PC-9 (cell line): ENCODE measurements at regions not wholly inside any gene's neighbourhood (a gene's known extent, or its start where the extent isn't known, plus 50 kb on each side); places are given as distances from the start of the nearest gene placed in this dataset.

Source experiments
- BruUV-seq: library from RNA; stranded (reverse); fragments of 400-500 nt; replicated peaks from 2 replicates; lab custom pipeline; 2021; lab: Mats Ljungman, UMichigan
- CTCF ChIA-PET: fragments of 300-600 bp; sonication (Branson Sonifier 250); formaldehyde crosslinking; loops from one replicate; lab custom pipeline; 2022; ENCODE audit warnings: antibody characterized with exemption; lab: Charles Lee
- POLR2A ChIA-PET: fragments of 300-600 bp; sonication (Branson Sonifier 250); formaldehyde crosslinking; loops from one replicate; lab custom pipeline; 2022; ENCODE audit warnings: antibody characterized with exemption; ENCODE audit not compliant: unreplicated experiment; lab: Charles Lee
- DNase-seq, 2 experiments: peaks; one replicate each; pipeline versions ENCODE4 v3.0.0 to v3.0.0-alpha.2; 2015 to 2022; ENCODE audit warnings: mixed read lengths in 1 of 2
- H2AFZ ChIP-seq: fragments of 200-600 bp; sonication (generic); 2 replicates; pipeline ENCODE4 v1.8.1; 2017; ENCODE audit warnings: antibody characterized with exemption
- H3F3A ChIP-seq: fragments of 200-600 bp; sonication (generic); 2 replicates; pipeline ENCODE4 v1.8.1; 2017; ENCODE audit warnings: antibody characterized with exemption, mild to moderate bottlenecking, low read depth; ENCODE audit not compliant: insufficient read depth
- H3K27ac ChIP-seq: fragments of 200-600 bp; sonication (generic); 2 replicates; pipeline ENCODE4 v1.6.1; 2016; ENCODE audit warnings: mixed run types
- H3K27me3 ChIP-seq: fragments of 200-600 bp; sonication (generic); 2 replicates; pipeline ENCODE4 v1.6.1; 2016; ENCODE audit warnings: low read depth, mixed run types; ENCODE audit not compliant: insufficient read depth
- H3K36me3 ChIP-seq: fragments of 200-600 bp; sonication (generic); 2 replicates; pipeline ENCODE4 v1.6.1; 2016; ENCODE audit warnings: low read depth, mixed run types
- H3K4me1 ChIP-seq: fragments of 200-600 bp; sonication (generic); replicated peaks from 2 replicates; pipeline ENCODE4 v1.6.1; 2016; ENCODE audit warnings: mixed run types; ENCODE audit not compliant: insufficient read depth
- H3K4me2 ChIP-seq: fragments of 200-600 bp; sonication (generic); 2 replicates; pipeline ENCODE4 v1.6.1; 2017; ENCODE audit warnings: mixed run types
- H3K4me3 ChIP-seq: fragments of 200-600 bp; sonication (generic); 2 replicates; pipeline ENCODE4 v1.6.1; 2016; ENCODE audit warnings: mixed run types
- H3K79me2 ChIP-seq: fragments of 200-600 bp; sonication (generic); 2 replicates; pipeline ENCODE4 v1.6.1; 2017; ENCODE audit warnings: low read depth, mixed run types
- H3K9me2 ChIP-seq: fragments of 200-600 bp; sonication (generic); 2 replicates; pipeline ENCODE4 v1.8.1; 2017; ENCODE audit warnings: mild to moderate bottlenecking; ENCODE audit not compliant: insufficient read depth
- H3K9me3 ChIP-seq: fragments of 200-600 bp; sonication (generic); 2 replicates; pipeline ENCODE4 v1.8.1; 2016; ENCODE audit warnings: low read depth; ENCODE audit not compliant: insufficient read depth
- H4K20me1 ChIP-seq: fragments of 200-600 bp; sonication (generic); 2 replicates; pipeline ENCODE4 v1.8.1; 2017; ENCODE audit not compliant: insufficient read depth
- EZH2 ChIP-seq: fragments of 200-600 bp; sonication (generic); IDR thresholded peaks from 2 replicates; pipeline ENCODE4 v1.8.0; 2017; ENCODE audit warnings: antibody characterized with exemption, low read depth
- intact Hi-C: fragments of 100-400 bp; cut with micrococcal nuclease; formaldehyde crosslinking; loops from one replicate; pipeline ENCODE4 v1.10.0; 2022; ENCODE audit not compliant: unreplicated experiment
- TF ChIP-seq, protein P1 (sequence below): fragments of 200-600 bp; sonication (generic); conservative IDR thresholded peaks from 2 replicates; pipeline ENCODE4 v1.6.1; 2017; ENCODE audit warnings: mixed run types, antibody characterized with exemption, mild to moderate bottlenecking, moderate library complexity

DNA sequence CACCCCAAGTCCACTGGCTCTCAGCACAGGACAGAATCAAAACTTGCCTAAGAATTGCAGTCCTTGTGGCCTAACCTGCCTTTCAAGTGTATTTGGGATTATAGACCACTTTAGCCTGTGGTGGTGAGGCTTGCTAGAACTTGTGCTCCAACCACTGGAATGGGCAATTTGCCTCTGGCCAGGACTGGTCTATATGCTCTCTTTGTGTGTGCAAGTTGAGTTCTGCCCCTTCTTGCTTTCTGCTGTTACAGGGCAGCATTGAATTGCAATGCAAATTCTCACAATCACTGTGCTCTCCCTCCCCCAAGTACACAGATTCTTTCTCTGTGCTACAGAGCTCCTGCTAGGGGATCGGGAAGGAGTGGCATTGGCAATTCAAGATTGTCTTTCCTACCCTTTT is 233.6 kb upstream of the DIPK2B start:
- Histone ChIP-seq H2AFZ (no peak overlapping the region), H3K27me3 (no peaks in the 10 kb centered on the region), H3K9me3 (no peaks in the 10 kb centered on the region), H3K79me2 (no peaks in the 10 kb centered on the region), H4K20me1 (no peaks in the 10 kb centered on the region), H3K9me2 (no peaks in the 10 kb centered on the region), H3K4me2 (no peak overlapping the region), H3F3A (no peaks in the 10 kb centered on the region), H3K27ac (no peak overlapping the region), H3K4me3 (no peak overlapping the region), H3K4me1 (no peaks in the 10 kb centered on the region), H3K36me3 (no peaks in the 10 kb centered on the region)
- no peak for TF ChIP-seq EZH2
- TF ChIP-seq, protein P1, sequence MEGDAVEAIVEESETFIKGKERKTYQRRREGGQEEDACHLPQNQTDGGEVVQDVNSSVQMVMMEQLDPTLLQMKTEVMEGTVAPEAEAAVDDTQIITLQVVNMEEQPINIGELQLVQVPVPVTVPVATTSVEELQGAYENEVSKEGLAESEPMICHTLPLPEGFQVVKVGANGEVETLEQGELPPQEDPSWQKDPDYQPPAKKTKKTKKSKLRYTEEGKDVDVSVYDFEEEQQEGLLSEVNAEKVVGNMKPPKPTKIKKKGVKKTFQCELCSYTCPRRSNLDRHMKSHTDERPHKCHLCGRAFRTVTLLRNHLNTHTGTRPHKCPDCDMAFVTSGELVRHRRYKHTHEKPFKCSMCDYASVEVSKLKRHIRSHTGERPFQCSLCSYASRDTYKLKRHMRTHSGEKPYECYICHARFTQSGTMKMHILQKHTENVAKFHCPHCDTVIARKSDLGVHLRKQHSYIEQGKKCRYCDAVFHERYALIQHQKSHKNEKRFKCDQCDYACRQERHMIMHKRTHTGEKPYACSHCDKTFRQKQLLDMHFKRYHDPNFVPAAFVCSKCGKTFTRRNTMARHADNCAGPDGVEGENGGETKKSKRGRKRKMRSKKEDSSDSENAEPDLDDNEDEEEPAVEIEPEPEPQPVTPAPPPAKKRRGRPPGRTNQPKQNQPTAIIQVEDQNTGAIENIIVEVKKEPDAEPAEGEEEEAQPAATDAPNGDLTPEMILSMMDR: no peak
- ChIA-PET CTCF (no interaction called here), POLR2A (no interaction called here)
- intact Hi-C loops: no loop called here
- DNase-seq: no peak
- no TSS peak for BruUV-seq

GRCh38 chrX:45428831-45429230 is 228.2 kb upstream of the DIPK2B start:
- BruUV-seq: no TSS peak
- no peak overlapping the region for H3K4me2 ChIP-seq
- H3F3A ChIP-seq: no peaks in the 10 kb centered on the region
- H3K79me2 ChIP-seq: no peaks in the 10 kb centered on the region
- DNase-seq: no peak
- no peak for TF ChIP-seq EZH2
- TF ChIP-seq, protein P1: no peak
- ChIA-PET CTCF (no interaction called here), POLR2A (no interaction called here)
- intact Hi-C loops: no loop called here
- H2AFZ ChIP-seq: no peak overlapping the region
- no peaks in the 10 kb centered on the region for H3K36me3 ChIP-seq
- H3K4me1 ChIP-seq: no peaks in the 10 kb centered on the region
- no peaks in the 10 kb centered on the region for H4K20me1 ChIP-seq
- H3K9me2 ChIP-seq: no peaks in the 10 kb centered on the region
- no peaks in the 10 kb centered on the region for H3K27me3 ChIP-seq
- no peaks in the 10 kb centered on the region for H3K9me3 ChIP-seq
- no peak overlapping the region for H3K4me3 ChIP-seq
- no peak overlapping the region for H3K27ac ChIP-seq

GRCh38 chrX:45424326-45424725 is 223.7 kb upstream of the DIPK2B start:
- H4K20me1 ChIP-seq: no peaks in the 10 kb centered on the region
- no peak overlapping the region for H3K27ac ChIP-seq
- no TSS peak for BruUV-seq
- no peak overlapping the region for H3K4me3 ChIP-seq
- TF ChIP-seq, protein P1: no peak
- no peak for TF ChIP-seq EZH2
- H3K27me3 ChIP-seq: no peaks in the 10 kb centered on the region
- DNase-seq: no peak
- H3K4me1 ChIP-seq: no peaks in the 10 kb centered on the region
- no peaks in the 10 kb centered on the region for H3K9me3 ChIP-seq
- H3K9me2 ChIP-seq: no peaks in the 10 kb centered on the region
- POLR2A ChIA-PET: no interaction called here
- no peaks in the 10 kb centered on the region for H3K36me3 ChIP-seq
- no peaks in the 10 kb centered on the region for H3F3A ChIP-seq
- no peak overlapping the region for H2AFZ ChIP-seq
- no peaks in the 10 kb centered on the region for H3K79me2 ChIP-seq
- no peak overlapping the region for H3K4me2 ChIP-seq
- intact Hi-C loops: no loop called here
- CTCF ChIA-PET: no interaction called here
